DMS53 (cell line): ENCODE measurements at regions not wholly inside any gene's neighbourhood (a gene's known extent, or its start where the extent isn't known, plus 50 kb on each side); places are given as distances from the start of the nearest gene placed in this dataset.

Experiments used
- DNase-seq: peaks from one replicate; lab custom pipeline; 2025; lab: John Stamatoyannopoulos, UW

GRCh38 chr1:81435175-81435574, 365.6 kb upstream of the ADGRL2 start:
- DNase-seq, result peak; percentile 43

- DNase-seq, result peak; percentile 19
Observed at GRCh38 chr1:81433676-81434075, 367.1 kb upstream of the ADGRL2 start.

- DNase-seq, result no peak
Observed at GRCh38 chr1:81432654-81433109, 368.1 kb upstream of the ADGRL2 start.

GRCh38 chr1:81432059-81432458, 368.7 kb upstream of the ADGRL2 start:
- peak; percentile 38 for DNase-seq

- DNase-seq, result no peak
Observed at GRCh38 chr1:81431624-81432000, 369.1 kb upstream of the ADGRL2 start.

GRCh38 chr1:81430955-81431623, 369.6 kb upstream of the ADGRL2 start:
- no peak for DNase-seq

GRCh38 chr1:81430236-81430938, 370.3 kb upstream of the ADGRL2 start:
- DNase-seq, result no peak

- peak; percentile 51 for DNase-seq
Observed at GRCh38 chr1:81428998-81429397, 371.7 kb upstream of the ADGRL2 start.

- DNase-seq, result no peak
Observed at GRCh38 chr1:81424816-81425215, 375.9 kb upstream of the ADGRL2 start.

GRCh38 chr1:81424061-81424460, 376.7 kb upstream of the ADGRL2 start:
- peak; percentile 58 for DNase-seq

- DNase-seq, result no peak
Observed at GRCh38 chr1:81420760-81421159, 380.0 kb upstream of the ADGRL2 start.

- peak; percentile 80 for DNase-seq
Observed at GRCh38 chr1:81414488-81415015, 386.2 kb upstream of the ADGRL2 start.

- DNase-seq, result no peak
Observed at GRCh38 chr1:81412954-81413353, 387.8 kb upstream of the ADGRL2 start.

- no peak for DNase-seq
Observed at GRCh38 chr1:81410941-81411340, 389.8 kb upstream of the ADGRL2 start.

GRCh38 chr1:81410351-81410750, 390.4 kb upstream of the ADGRL2 start:
- DNase-seq, result no peak

- DNase-seq, result no peak
Observed at GRCh38 chr1:81409780-81410274, 390.9 kb upstream of the ADGRL2 start.

GRCh38 chr1:81409262-81409661, 391.5 kb upstream of the ADGRL2 start:
- no peak for DNase-seq

GRCh38 chr1:81408419-81408818, 392.3 kb upstream of the ADGRL2 start:
- DNase-seq, result no peak

GRCh38 chr1:81407000-81407821, 393.5 kb upstream of the ADGRL2 start:
- no peak for DNase-seq

GRCh38 chr1:81406292-81406999, 394.3 kb upstream of the ADGRL2 start:
- DNase-seq, result no peak

- DNase-seq, result no peak
Observed at GRCh38 chr1:81398041-81398440, 402.7 kb upstream of the ADGRL2 start.
